ENCODE measurements at regions not wholly inside any gene's neighbourhood (a gene's known extent, or its start where the extent isn't known, plus 50 kb on each side); places are given as distances from the start of the nearest gene placed in this dataset.

- Mint-ChIP-seq H3K4me3 (no peak overlapping the region), H3K9me3 (no peaks in the 10 kb centered on the region), H3K27ac (no peak overlapping the region), H3K27me3 (peaks cover 13% of the 10 kb centered on the region), H3K4me1 (ENCODE audit: low read depth) (no peaks in the 10 kb centered on the region), H3K36me3 (ENCODE audit: low read depth) (no peaks in the 10 kb centered on the region)
- TF ChIP-seq CTCF (IDR thresholded peaks at IDR 0.05): no peak
- CTCF ChIA-PET: no interaction called here
- ATAC-seq (no peak), DNase-seq (no peak)
- POLR2A ChIA-PET: no interaction called here
- intact Hi-C loops (cut with micrococcal nuclease): no loop called here
These were observed 602.6 kb downstream of the EPM2A start for GRCh38 chr6:145132709-145133108.

GRCh38 chr6:145135702-145136101 is 599.6 kb downstream of the EPM2A start:
- CTCF ChIA-PET: no interaction called here
- H3K4me3 Mint-ChIP-seq: no peak overlapping the region
- no peaks in the 10 kb centered on the region for H3K36me3 Mint-ChIP-seq (ENCODE audit: low read depth)

GRCh38 chr6:145137425-145137824 is 597.9 kb downstream of the EPM2A start:
- ChIA-PET CTCF (no interaction called here), POLR2A (interaction anchor here (0.6 kb wide), 1 partner anchor 500 kb away, joined by 3 read pairs; no protein-coding TSS in a partner anchor)
- H3K9me3 Mint-ChIP-seq: no peaks in the 10 kb centered on the region
- H3K36me3 Mint-ChIP-seq (ENCODE audit: low read depth): no peaks in the 10 kb centered on the region
- no peak overlapping the region for H3K27ac Mint-ChIP-seq
- TF ChIP-seq CTCF (IDR thresholded peaks at IDR 0.05): no peak
- no peak for ATAC-seq
- intact Hi-C loops (cut with micrococcal nuclease): no loop called here
- H3K4me1 Mint-ChIP-seq (ENCODE audit: low read depth): no peaks in the 10 kb centered on the region
- H3K27me3 Mint-ChIP-seq: peaks cover 11% of the 10 kb centered on the region
- DNase-seq: no peak
- H3K4me3 Mint-ChIP-seq: no peak overlapping the region

More at GRCh38 chr6:145135702-145136101, 599.6 kb downstream of the EPM2A start:
- POLR2A ChIA-PET: no interaction called here
- Mint-ChIP-seq H3K27me3 (peaks cover 12% of the 10 kb centered on the region), H3K27ac (no peak overlapping the region), H3K4me1 (ENCODE audit: low read depth) (no peaks in the 10 kb centered on the region), H3K9me3 (no peaks in the 10 kb centered on the region)
- TF ChIP-seq CTCF (IDR thresholded peaks at IDR 0.05): no peak
- ATAC-seq: no peak
- intact Hi-C loops (cut with micrococcal nuclease): no loop called here
- no peak for DNase-seq

- ATAC-seq (no peak), DNase-seq (no peak)
- ChIA-PET CTCF (no interaction called here), POLR2A (no interaction called here)
- Mint-ChIP-seq H3K4me1 (ENCODE audit: low read depth) (no peaks in the 10 kb centered on the region), H3K4me3 (no peak overlapping the region), H3K27ac (no peak overlapping the region), H3K27me3 (peaks cover 12% of the 10 kb centered on the region), H3K9me3 (no peaks in the 10 kb centered on the region), H3K36me3 (ENCODE audit: low read depth) (no peaks in the 10 kb centered on the region)
- intact Hi-C loops (cut with micrococcal nuclease): no loop called here
- no peak for TF ChIP-seq CTCF (IDR thresholded peaks at IDR 0.05)
These were observed 596.7 kb downstream of the EPM2A start for GRCh38 chr6:145138469-145139139.

- intact Hi-C loops (cut with micrococcal nuclease): no loop called here
- Mint-ChIP-seq H3K27me3 (peaks cover 12% of the 10 kb centered on the region), H3K4me1 (ENCODE audit: low read depth) (no peaks in the 10 kb centered on the region), H3K27ac (no peak overlapping the region), H3K4me3 (no peak overlapping the region), H3K36me3 (ENCODE audit: low read depth) (no peaks in the 10 kb centered on the region), H3K9me3 (no peaks in the 10 kb centered on the region)
- TF ChIP-seq CTCF (IDR thresholded peaks at IDR 0.05): no peak
- POLR2A ChIA-PET: no interaction called here
- no peak for DNase-seq
- ATAC-seq: no peak
- CTCF ChIA-PET: no interaction called here
These were observed 596.0 kb downstream of the EPM2A start for GRCh38 chr6:145139140-145139850.
